ENCODE measurements at regions not wholly inside any gene's neighbourhood (a gene's known extent, or its start where the extent isn't known, plus 50 kb on each side); places are given as distances from the start of the nearest gene placed in this dataset.

DNA sequence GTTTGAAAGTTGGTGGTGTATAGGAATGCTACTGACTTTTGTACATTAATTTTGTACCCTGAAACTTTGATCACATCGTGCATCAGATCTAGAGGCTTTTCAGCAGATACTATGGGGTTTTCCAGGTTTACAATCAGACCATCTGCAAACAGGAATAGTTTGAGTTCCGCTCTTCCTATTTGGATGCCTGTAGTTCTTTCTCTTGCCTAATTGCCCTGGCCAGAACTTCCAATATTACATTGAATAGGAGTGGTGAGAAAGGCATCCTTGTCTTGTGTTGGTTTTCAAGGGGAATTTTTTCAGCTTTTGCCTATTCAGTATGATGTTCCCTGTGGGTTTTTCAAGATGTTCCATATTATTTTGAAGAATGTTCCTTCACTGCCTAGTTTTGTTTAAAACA is 633.5 kb downstream of the KCNJ3 start:
- DNase-seq (ENCODE audit: extremely low spot score), result no peak
- TF ChIP-seq FOXK2 (IDR thresholded peaks at IDR 0.05) (no peak), FOXA1 (IDR thresholded peaks at IDR 0.05) (no peak), TARDBP (IDR thresholded peaks at IDR 0.05) (no peak), ELF4 (IDR thresholded peaks at IDR 0.05) (no peak), CTBP1 (IDR thresholded peaks at IDR 0.05; ENCODE audit: borderline replicate concordance) (no peak), FOXM1 (IDR thresholded peaks at IDR 0.05; ENCODE audit: borderline replicate concordance) (no peak), SUZ12 (IDR thresholded peaks at IDR 0.05) (no peak), ARNT (IDR thresholded peaks at IDR 0.05) (no peak), L3MBTL2 (conservative IDR thresholded peaks at IDR 0.05) (no peak), HDGF (IDR thresholded peaks at IDR 0.05; ENCODE audit: borderline replicate concordance) (no peak), NFRKB (IDR thresholded peaks at IDR 0.05) (no peak), SP1 (IDR thresholded peaks at IDR 0.05) (no peak), ZNF384 (IDR thresholded peaks at IDR 0.05) (no peak), LEF1 (IDR thresholded peaks at IDR 0.05; ENCODE audit: borderline replicate concordance) (no peak), BHLHE40 (IDR thresholded peaks at IDR 0.05; ENCODE audit: borderline replicate concordance) (no peak)
- TF ChIP-seq, protein P1, sequence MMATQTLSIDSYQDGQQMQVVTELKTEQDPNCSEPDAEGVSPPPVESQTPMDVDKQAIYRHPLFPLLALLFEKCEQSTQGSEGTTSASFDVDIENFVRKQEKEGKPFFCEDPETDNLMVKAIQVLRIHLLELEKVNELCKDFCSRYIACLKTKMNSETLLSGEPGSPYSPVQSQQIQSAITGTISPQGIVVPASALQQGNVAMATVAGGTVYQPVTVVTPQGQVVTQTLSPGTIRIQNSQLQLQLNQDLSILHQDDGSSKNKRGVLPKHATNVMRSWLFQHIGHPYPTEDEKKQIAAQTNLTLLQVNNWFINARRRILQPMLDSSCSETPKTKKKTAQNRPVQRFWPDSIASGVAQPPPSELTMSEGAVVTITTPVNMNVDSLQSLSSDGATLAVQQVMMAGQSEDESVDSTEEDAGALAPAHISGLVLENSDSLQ (IDR thresholded peaks at IDR 0.05), result no peak
- ChIA-PET CTCF (no interaction called here), POLR2A (no interaction called here)

DNA sequence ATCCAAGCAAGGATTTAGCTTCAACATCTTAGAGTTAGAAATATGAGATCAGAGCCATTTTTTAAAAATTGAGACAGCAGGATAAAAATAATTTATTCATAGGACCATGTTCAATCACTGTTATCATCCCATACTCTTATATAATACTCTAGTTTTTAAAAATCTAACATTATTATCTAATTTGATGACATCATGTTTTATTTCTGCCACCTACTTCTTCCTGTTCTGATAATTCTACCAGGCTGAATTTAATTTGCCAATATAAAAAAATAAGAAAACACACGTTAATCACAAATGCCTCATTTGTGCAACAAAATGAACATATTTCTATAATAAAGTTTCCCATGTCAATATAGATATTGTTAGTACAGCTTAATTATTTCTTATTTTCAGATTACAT is 621.7 kb downstream of the KCNJ3 start:
- TF ChIP-seq CTBP1 (IDR thresholded peaks at IDR 0.05; ENCODE audit: borderline replicate concordance) (no peak), ARNT (IDR thresholded peaks at IDR 0.05) (no peak), SUZ12 (IDR thresholded peaks at IDR 0.05) (no peak), FOXA1 (IDR thresholded peaks at IDR 0.05) (no peak), FOXM1 (IDR thresholded peaks at IDR 0.05; ENCODE audit: borderline replicate concordance) (no peak), L3MBTL2 (conservative IDR thresholded peaks at IDR 0.05) (no peak), BHLHE40 (IDR thresholded peaks at IDR 0.05; ENCODE audit: borderline replicate concordance) (no peak), NFRKB (IDR thresholded peaks at IDR 0.05) (no peak), ZNF384 (IDR thresholded peaks at IDR 0.05) (no peak)
- TF ChIP-seq, protein P1 (IDR thresholded peaks at IDR 0.05), result no peak
- no peak for DNase-seq (ENCODE audit: extremely low spot score)
- ChIA-PET POLR2A (no interaction called here), CTCF (no interaction called here)

DNA sequence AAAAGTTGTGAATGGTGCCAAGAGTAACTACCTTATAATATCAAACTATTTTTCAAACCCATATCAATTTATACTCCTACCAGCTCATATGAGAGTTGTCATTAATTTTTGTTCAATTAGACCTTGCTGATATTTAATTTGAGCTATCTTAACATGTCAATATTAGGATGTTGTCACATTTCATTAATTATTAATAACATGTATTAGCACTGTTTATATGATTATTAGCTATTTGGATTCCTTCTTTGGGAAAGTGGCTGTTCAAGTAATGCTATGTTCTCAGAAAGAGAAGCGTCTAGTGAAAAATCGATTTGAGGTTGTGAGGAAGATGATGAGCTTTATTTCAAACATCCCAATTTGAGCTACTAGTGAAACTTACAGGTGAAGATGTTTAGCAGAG is 620.2 kb downstream of the KCNJ3 start:
- ChIA-PET CTCF (no interaction called here), POLR2A (no interaction called here)
- TF ChIP-seq LEF1 (IDR thresholded peaks at IDR 0.05; ENCODE audit: borderline replicate concordance), result no peak
- TF ChIP-seq NFRKB (IDR thresholded peaks at IDR 0.05), result no peak
- TF ChIP-seq FOXM1 (IDR thresholded peaks at IDR 0.05; ENCODE audit: borderline replicate concordance), result no peak
- TF ChIP-seq TARDBP (IDR thresholded peaks at IDR 0.05), result no peak
- no peak for TF ChIP-seq SUZ12 (IDR thresholded peaks at IDR 0.05)
- no peak for TF ChIP-seq ZNF384 (IDR thresholded peaks at IDR 0.05)
- no peak for TF ChIP-seq ARNT (IDR thresholded peaks at IDR 0.05)
- TF ChIP-seq FOXK2 (IDR thresholded peaks at IDR 0.05), result no peak
- TF ChIP-seq L3MBTL2 (conservative IDR thresholded peaks at IDR 0.05), result no peak
- no peak for TF ChIP-seq SP1 (IDR thresholded peaks at IDR 0.05)

DNA sequence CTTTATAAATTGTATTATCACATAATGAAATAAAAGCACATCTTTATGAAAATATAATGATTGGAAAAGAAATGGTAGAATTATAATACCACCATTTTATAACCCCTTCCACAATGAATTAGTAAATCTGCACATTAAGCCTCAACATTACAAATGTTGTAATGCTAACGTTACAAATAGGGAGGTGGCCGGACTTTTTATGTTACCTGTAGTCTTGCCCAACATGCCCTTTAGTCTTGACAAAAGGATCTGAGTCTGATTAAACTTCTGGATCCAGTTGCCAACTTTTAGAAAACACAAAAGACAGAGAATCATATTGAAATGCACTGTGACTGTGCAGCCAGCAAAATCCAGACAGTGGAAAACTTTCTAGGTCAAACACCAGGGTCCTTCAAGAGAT is 617.3 kb downstream of the KCNJ3 start:
- ChIA-PET POLR2A (no interaction called here), CTCF (no interaction called here)
- DNase-seq (ENCODE audit: extremely low spot score), result no peak
- TF ChIP-seq CTBP1 (IDR thresholded peaks at IDR 0.05; ENCODE audit: borderline replicate concordance) (no peak), HDGF (IDR thresholded peaks at IDR 0.05; ENCODE audit: borderline replicate concordance) (no peak), FOXM1 (IDR thresholded peaks at IDR 0.05; ENCODE audit: borderline replicate concordance) (no peak), SUZ12 (IDR thresholded peaks at IDR 0.05) (no peak), ZNF384 (IDR thresholded peaks at IDR 0.05) (no peak), ELF4 (IDR thresholded peaks at IDR 0.05) (no peak), BHLHE40 (IDR thresholded peaks at IDR 0.05; ENCODE audit: borderline replicate concordance) (no peak), SP1 (IDR thresholded peaks at IDR 0.05) (no peak), LEF1 (IDR thresholded peaks at IDR 0.05; ENCODE audit: borderline replicate concordance) (no peak), ARNT (IDR thresholded peaks at IDR 0.05) (no peak), FOXA1 (IDR thresholded peaks at IDR 0.05) (no peak), NFRKB (IDR thresholded peaks at IDR 0.05) (no peak), TARDBP (IDR thresholded peaks at IDR 0.05) (no peak)
- TF ChIP-seq, protein P1 (IDR thresholded peaks at IDR 0.05), result no peak

More for the DNA sequence above, 620.2 kb downstream of the KCNJ3 start:
- no peak for DNase-seq (ENCODE audit: extremely low spot score)

DNA sequence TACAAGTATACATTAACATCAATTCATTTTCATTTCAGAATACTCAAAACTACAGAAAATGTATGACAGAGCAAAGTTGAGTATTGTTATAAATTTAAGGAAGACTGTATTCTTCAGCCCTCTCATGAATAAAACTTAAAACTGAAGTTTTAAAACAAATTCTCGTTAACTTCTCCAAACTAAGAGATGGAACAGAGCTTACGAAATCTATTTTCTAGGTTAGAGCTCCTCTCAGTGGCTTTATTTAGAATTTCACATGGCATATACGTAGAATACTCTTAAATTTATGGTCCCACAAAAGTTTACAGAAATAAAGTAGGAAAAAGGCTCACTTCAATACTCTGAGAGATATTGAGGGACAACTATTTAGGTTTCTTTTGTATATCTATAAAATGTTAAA is 612.1 kb downstream of the KCNJ3 start:
- peak; percentile 16 for DNase-seq (ENCODE audit: extremely low spot score)
- ChIA-PET CTCF (interaction anchor here (0.6 to 1.0 kb wide), 2 partner anchors 689 to 908 kb away, joined by 3 read pairs; no protein-coding TSS in a partner anchor), POLR2A (no interaction called here)
- TF ChIP-seq ARNT (IDR thresholded peaks at IDR 0.05) (no peak), L3MBTL2 (conservative IDR thresholded peaks at IDR 0.05) (no peak), HDGF (IDR thresholded peaks at IDR 0.05; ENCODE audit: borderline replicate concordance) (no peak), FOXA1 (IDR thresholded peaks at IDR 0.05) (no peak), TARDBP (IDR thresholded peaks at IDR 0.05) (no peak), FOXK2 (IDR thresholded peaks at IDR 0.05) (no peak), SUZ12 (IDR thresholded peaks at IDR 0.05) (no peak), ZNF384 (IDR thresholded peaks at IDR 0.05) (no peak)

DNA sequence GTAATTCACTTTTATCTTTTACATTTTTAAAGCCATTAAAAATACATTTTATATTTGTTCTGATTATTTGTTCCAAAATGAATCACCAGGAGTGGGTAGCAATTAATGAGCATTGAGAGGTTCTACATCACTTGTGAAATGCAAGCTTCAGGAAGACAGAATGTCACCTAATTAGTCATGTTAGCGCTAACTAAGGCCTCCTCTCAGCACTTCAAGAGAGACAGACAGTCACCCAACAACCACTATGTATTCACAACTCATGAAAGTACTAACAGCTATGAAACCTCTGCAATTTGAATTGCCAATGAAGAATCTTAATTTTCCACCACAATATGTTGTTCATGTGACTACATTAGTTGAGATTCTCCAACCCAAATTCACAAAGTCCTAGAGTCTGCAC is 611.0 kb downstream of the KCNJ3 start:
- POLR2A ChIA-PET, result no interaction called here
- DNase-seq (ENCODE audit: extremely low spot score), result no peak
- no peak for TF ChIP-seq FOXK2 (IDR thresholded peaks at IDR 0.05)
- no peak for TF ChIP-seq FOXA1 (IDR thresholded peaks at IDR 0.05)
- TF ChIP-seq BHLHE40 (IDR thresholded peaks at IDR 0.05; ENCODE audit: borderline replicate concordance), result no peak
- no peak for TF ChIP-seq NFRKB (IDR thresholded peaks at IDR 0.05)
- TF ChIP-seq, protein P1 (IDR thresholded peaks at IDR 0.05), result no peak
- TF ChIP-seq ARNT (IDR thresholded peaks at IDR 0.05), result no peak
- TF ChIP-seq SP1 (IDR thresholded peaks at IDR 0.05), result no peak
- TF ChIP-seq TARDBP (IDR thresholded peaks at IDR 0.05), result no peak
- TF ChIP-seq ELF4 (IDR thresholded peaks at IDR 0.05), result no peak
- CTCF ChIA-PET, result no interaction called here
